Muscle of back (tissue), 3 donors: ENCODE measurements at regions not wholly inside any gene's neighbourhood (a gene's known extent, or its start where the extent isn't known, plus 50 kb on each side); places are given as distances from the start of the nearest gene placed in this dataset.

Source experiments
- DNase-seq, 3 donors: peaks; one replicate each; pipeline versions ENCODE4 v3.0.0 to v3.0.0-alpha.2; 2013

- DNase-seq, result no peak
These were observed 134.4 kb upstream of the SOX5 start for GRCh38 chr12:24083838-24084237.

- DNase-seq, result no peak
These were observed 132.1 kb upstream of the SOX5 start for GRCh38 chr12:24081606-24082005.

DNA sequence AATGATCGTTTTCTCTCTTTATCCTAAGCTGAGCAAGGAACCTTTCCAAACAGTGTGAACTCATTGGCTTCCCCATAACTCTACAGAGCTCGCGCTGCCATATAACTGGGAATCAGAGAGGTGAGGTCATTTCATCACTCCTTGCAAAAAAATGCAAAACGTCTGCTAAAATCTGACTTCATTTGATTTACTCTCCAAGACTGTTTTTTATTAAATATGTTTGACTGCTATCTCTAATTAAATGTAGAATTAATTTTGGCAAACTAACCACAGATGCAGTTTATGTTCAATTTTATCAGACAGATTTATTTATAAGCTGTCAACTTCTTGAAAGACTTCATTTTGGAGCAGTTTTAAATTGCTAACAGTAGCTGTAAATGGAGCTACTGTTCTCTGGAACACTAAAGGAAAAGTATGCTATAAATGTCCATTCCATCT lies 131.6 kb upstream of the SOX5 start:
- DNase-seq, result no peak

DNA sequence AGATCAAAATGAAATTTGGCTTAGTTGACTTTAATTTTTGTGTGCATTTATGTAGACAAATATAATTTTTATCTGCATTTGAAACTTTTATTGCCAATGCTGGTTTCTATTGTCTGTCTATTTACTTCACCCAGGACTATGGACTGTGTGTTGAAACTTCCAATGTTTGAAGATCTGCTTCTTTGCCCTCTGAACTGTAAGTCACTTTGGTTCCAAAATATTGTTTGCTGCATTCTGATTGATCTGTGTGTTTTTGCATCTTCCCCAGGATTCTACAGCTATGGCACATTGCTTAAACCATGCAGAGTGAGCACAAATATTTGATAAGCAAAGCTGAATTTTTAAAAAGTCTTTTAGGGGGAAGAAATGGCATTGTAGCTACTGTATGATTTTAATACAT lies 131.0 kb upstream of the SOX5 start:
- no peak for DNase-seq

GRCh38 chr12:24079083-24079482 lies 129.6 kb upstream of the SOX5 start:
- no peak for DNase-seq

DNA sequence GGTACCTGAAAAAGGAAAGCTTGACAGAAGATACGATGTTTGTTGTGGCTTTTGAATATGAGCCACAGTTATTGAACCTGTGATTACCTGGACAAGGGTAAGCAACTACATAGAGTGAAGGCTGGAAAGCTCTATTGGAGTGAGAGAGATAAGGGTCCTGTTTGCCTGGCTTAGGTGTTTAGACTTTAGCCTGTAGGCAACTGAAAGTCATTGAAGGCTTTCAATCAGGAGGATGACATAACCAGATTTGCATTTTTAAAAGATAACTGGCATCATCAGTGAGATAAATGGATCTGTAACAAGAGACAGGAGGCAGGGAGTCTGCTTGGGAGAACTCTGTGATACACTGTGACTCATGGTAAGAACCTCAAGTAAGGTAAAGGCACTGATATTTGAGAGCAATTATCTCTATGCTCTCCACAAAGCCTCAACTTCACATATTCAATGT lies 128.9 kb upstream of the SOX5 start:
- no peak for DNase-seq

- DNase-seq, result no peak
These were observed 127.7 kb upstream of the SOX5 start for GRCh38 chr12:24077161-24077560.

GRCh38 chr12:24075650-24076049 lies 126.2 kb upstream of the SOX5 start:
- no peak for DNase-seq

GRCh38 chr12:24073170-24073810 lies 123.8 kb upstream of the SOX5 start:
- no peak for DNase-seq

- DNase-seq, result no peak
These were observed 122.8 kb upstream of the SOX5 start for GRCh38 chr12:24072302-24072701.

DNA sequence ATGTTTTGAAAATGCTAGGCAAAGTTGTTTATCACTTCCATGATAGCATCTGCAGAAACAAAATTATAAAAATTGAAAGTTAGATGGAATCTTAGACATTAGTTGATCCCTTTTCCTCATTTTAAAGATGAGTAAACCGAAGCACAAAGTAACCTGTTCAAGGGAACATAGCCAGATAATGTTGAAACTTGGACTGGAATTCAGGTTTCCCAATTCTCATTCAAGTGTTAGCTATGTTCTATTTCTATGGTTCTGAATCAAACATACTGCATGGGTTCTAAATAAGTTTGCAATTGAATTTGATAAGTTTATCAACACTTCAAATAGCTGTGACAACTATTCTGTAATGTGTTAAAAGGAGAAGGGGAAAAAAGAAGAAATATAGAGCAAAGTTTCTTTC lies 122.4 kb upstream of the SOX5 start:
- no peak for DNase-seq

DNA sequence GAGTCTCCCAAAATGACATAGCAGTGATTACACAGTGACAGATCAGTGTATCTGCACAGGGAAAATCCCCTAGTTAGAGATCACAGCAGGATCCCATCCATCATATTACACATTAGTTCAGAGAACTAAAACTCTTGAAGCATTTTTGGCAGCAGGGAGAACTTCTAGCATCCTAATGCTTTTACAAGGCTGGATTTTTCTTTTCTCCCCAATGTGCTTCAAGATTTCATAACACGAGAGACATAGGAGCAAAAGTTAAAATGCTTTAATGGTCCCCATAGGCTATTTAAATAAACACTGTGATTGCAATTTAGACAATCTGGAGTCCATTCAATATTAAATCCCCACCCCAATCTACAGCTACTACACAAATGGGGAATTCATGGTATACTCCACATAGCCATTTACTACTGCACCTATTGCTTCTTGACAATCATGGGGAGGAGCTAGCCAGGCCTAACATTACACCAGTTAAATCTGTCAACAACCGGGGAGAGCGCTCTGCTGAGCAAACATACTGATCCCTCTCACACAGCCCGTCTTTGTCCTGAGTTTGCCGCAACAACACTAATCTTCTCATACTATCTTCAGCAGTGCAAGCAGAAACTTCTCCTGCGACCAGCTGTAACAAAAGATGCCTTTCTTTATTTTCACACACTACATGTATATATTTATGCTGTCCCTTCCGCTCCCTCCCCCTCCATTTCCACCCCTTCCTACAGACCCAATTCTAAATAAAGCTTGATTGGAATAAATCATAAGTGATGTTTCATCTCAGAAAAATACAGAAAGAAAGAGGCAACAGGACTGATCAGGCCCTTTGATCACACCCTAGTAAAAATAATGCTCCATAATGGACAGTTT lies 120.3 kb upstream of the SOX5 start:
- DNase-seq, result peak in 1 of 3 donors; percentile 34

DNA sequence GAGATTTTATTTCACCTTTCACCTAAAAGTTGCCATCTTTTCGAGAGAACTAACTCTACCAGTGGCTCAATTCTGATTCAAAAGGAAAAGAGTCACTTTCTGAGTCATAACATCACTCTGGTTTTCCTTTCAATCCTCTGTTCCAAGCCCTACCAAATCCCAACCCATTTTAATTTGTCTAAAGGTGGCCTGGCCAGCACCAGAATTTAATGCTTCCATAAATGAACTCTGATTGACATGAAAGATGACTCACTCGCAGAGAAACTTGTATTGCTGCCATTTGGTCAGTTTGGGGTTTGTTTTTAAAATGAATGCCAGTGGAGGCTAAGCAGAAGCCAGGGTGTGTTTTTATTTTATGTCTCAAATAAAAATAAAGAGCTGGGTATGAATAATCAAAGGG lies 117.4 kb upstream of the SOX5 start:
- no peak for DNase-seq

DNA sequence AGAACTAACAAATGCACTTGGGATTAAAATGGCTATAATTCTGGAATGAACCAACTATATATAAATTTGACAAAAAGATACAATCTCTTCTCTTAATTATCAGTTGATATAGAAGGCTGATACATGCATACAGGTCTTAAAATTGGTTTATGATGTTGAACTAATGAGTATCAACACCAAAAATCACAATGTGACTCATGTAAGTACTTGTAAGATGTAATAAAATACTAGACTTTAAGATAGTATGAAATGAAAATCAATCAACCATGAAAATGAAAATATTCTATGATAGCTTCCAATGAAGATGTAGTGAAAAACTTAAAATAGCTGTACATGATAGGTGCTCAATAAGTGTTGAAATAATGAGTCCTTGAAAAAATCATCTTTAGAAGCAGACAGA lies 116.6 kb upstream of the SOX5 start:
- no peak for DNase-seq

DNA sequence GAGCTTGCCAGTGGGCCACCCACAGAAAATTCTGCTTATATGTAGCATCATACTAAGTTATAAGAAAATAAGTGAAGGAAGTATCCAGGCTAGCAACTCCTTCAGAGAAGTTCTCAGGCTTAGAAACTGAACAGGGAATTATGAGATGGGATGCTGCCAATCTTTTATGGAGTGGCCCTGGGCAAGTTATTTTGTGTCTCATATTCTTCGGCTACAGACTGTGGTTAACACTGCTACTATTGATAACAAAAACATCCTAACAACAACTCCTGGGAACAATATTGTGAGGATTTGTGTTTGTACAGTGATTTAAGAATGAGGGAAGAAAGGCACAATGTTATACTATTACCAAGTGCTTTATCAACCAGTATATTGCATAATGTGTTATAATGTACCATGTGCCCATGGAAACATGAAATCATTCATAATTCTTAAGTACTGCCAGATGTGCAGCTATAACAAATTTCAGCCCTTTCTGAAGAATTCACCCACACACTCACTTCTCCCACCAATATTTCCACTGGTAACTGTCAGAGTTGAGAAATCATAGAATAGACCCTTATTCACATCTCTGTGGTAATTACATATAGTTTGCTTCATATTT lies 113.3 kb upstream of the SOX5 start:
- DNase-seq, result peak in 1 of 3 donors; percentile 8

DNA sequence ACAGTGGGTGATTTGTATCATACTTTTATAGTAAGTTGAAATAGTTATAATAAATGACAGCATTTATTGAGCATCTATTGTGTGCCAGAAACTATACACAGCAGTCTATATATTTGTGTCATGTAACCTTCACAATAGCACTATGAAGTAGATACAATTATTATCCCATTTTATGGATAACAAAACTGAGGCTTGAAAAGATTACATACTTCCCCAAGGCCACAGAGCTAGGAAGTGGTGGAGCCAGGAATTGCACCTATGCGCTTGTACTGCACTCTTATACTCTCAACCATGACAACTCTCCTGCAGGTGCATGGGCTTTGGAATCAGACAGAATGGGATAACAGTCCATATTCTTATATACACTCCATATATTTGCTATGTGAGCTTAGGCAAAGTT lies 110.6 kb upstream of the SOX5 start:
- no peak for DNase-seq

DNA sequence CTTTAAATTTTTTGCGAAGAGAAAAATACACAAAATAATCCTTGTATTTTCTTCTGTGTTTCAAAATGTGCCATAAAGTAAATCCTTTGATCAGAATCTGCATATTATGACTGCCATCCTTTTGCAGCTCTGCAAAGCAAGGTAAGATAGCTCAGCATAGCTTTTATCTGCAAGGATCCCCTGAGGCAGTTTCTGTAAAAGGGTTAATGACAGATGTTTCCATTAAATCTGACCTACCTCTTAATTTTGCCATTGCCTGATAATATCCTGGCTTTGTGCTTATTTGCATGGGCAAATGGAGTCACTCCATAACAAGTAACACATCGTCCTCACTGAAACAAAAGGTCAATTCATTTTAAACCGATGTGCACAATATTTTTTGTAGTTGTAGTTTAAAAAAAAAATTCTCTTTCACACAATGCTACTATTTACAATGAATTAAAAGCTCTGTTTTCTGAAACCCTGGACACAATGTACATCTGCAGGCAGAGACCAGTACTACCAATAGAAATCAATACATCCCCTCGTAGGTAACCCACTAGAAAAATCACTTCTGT lies 108.5 kb upstream of the SOX5 start:
- DNase-seq, result no peak

DNA sequence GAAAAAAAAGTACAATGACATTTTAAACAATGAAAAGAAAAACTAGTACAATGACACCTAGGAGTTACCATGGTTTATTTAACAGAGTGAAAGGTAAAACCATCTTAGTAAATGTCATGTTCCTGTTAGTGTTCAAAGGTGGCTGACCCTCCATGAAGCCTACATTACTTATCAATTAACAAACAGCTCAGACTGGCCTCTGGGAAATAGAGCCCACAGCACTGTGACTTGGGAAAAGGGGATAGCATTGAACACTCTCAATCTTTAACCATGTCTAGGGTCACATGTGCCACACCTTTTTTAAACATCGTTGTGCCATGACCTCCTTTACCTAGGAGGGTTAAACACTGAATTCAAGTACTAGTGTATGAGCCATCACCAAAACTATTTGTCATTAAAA lies 106.3 kb upstream of the SOX5 start:
- no peak for DNase-seq

DNA sequence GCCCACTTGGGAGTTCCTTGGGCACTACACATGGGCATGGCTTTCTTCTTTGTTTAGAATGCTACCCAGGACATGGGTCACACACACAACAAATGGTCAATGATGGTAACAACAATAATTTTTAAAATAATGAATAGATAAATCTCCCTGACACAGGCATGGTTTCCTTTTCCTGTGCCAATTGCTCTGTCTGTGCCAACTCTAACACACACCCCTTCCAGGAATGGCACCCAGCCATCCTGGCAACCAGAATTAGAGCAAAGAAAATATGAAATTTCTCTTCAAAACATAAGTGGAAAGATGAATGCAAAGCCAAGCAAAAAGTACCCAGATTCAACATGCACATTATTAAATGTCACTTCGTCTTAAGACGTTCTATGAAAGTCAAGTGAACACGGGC lies 104.9 kb upstream of the SOX5 start:
- no peak for DNase-seq

- peak in 1 of 3 donors; percentile 9 for DNase-seq
These were observed 100.3 kb upstream of the SOX5 start for GRCh38 chr12:24049728-24050127.

DNA sequence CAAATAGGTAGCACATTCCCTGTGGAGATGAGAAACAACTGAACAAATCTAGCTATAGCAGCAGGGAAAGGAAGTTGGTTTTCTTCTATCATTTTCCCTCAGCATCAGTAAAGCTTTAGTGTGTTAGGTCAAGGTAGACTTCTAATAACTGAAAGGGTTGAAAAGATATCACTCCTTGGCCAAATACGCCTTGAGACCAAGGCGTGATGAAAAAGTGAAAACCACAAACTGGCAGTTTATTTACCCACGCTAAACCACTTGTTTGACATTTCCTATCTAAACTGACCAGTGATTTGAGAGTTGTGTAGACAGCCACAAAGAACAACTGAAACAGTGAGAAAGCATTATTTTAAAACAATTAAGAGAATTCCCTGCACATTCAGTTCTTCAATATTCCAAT lies 99.6 kb upstream of the SOX5 start:
- no peak for DNase-seq

GRCh38 chr12:24048446-24048845 lies 99.0 kb upstream of the SOX5 start:
- DNase-seq, result no peak

GRCh38 chr12:24047326-24047725 lies 97.9 kb upstream of the SOX5 start:
- no peak for DNase-seq
